GM18507 (cell line): ENCODE measurements at regions not wholly inside any gene's neighbourhood (a gene's known extent, or its start where the extent isn't known, plus 50 kb on each side); places are given as distances from the start of the nearest gene placed in this dataset.

Experiments
- DNase-seq: peaks from one replicate; pipeline ENCODE4 v3.0.0; 2011; ENCODE audit warnings: low read depth; ENCODE audit not compliant: insufficient read length; ENCODE audit errors: extremely low spot score
- FAIRE-seq: peaks from 2 replicates; lab custom pipeline; 2011; peaks lifted over from hg19 to GRCh38; lab: Jason Lieb, UNC

DNA sequence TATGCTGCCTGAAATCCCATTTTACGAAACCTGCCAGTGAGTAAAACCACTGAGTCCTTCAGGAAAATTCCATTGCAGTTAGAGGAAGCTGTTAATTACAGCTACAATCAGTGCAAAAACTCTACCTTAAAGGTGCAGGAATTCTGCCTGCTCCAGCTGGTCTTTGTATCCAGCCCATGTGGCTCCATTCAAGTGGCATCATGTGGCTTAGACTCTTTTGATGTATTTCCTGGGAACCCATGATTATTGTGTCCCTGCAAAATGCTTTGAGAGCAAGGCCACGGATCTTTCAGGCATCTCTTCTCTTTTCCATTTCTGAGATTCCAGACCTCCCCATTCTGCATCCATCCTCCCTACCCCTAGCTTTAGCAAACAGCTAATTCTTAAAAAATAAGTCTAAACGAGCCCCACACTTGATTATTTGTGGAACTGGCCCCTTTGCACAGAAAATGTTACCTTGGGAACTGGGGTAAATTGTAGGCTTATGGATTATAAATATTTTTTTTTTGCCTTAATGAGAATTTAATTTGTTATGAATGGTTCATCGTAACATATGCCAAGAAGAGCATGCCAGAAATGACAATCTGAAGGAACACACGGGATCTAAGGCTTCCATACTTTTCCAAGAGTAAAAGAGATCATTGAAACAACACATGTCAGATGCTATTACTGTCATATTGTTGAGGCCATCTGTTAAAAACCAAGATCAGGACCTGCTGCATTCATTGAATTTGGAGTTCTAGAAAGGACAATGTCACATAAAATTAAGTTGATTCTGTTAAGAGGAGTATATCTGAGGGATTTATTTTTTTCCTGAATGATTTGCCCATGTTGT, 144.6 kb downstream of the TPH2 start:
- FAIRE-seq, result no peak
- DNase-seq, result no peak

DNA sequence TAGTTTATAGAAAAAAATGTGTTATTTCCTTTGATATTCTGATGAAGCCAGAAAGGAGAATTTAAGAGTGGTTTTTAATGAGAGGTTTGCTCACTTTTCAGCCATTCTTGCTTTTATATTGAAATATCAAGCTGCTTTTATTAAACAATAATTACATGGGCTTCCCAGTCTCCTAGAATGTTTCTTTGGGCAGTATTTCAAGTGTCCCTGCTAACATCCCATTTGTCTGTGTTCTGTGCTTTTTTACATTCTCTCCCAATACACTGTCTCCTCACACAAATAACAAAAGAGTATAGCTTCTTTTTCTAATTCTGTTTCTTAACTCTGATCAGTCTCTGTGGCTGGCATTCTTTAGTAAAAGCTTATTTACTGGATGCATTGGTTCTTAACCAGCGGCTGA, 145.4 kb downstream of the TPH2 start:
- no peak for DNase-seq
- FAIRE-seq, result no peak

DNA sequence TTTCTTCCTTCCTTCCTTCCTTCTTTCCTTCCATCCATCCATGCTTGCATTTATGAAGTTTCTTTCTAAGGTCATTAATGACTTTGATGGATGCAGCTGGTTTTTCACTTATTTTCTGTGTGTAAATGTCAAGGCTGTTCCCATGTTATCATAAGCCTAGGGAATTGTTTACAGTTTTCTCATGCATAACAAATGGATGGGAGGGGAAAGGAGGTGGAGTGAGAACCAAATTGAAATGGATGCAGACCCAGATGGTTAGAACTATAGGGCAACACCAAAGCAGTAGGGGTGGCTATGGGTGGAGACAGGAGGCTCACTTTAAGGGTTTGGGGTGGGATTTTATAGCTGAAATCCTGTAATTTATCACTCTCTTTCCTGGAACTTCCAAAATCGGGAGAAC, 146.2 kb downstream of the TPH2 start:
- FAIRE-seq (no peak), DNase-seq (no peak)

DNA sequence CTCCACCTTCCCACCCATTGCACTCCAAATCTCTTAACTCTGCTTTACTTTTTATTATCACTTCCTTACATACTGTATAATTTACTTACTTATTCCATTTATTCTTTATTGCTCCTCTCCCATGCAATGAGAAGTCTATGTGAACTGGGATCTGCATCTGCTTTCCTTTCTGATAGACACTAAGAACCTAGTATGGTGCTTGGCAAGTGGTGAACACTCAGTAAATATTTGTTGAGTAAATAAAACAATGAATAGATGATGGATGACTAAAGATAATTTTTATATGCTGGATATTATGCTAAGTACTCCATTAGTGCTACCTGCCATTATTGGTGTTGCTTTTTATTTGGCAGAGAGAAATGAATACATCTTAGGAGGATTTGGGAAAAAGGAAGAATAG, 151.0 kb downstream of the TPH2 start:
- FAIRE-seq, result no peak
- no peak for DNase-seq

DNA sequence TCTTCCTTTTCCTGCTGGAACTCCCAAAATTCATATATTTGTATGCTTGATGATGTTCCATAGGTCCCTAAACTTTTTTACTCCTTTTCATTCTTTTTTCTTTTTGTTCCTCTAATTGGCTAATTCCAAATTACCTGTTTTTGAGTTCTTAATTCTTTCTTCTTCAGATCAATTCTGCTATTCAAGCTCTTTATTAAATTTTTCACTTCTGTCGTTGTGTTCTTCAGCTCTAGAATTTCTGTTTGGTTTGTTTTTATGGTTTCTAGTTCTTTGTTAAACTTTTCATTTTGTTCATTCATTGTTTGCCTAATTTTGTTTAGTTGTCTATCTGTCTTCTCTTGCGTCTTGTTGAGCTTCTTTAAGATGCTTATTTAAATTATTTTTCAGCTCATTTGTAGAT, 154.8 kb downstream of the TPH2 start:
- no peak for DNase-seq
- FAIRE-seq, result no peak

DNA sequence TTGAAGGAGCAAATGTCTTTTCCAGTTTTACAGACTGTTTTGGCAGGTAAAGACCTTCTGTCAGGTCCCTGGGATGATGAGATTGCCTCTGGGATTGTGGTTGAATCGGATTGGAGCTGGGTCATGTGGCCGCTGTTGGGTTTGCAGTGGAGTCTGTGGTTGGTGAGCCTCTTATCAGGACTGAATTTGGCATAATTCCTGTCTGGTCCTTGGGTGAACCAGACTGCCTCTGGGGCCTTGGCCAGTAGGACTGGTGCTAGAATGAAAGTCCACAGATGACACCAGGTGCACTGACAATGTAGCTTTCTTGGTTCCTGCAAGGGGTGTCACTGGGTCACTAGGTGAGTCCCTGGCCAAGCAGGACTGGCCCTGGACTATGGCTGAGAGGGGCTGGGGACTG, 155.3 kb downstream of the TPH2 start:
- no peak for FAIRE-seq
- no peak for DNase-seq

DNA sequence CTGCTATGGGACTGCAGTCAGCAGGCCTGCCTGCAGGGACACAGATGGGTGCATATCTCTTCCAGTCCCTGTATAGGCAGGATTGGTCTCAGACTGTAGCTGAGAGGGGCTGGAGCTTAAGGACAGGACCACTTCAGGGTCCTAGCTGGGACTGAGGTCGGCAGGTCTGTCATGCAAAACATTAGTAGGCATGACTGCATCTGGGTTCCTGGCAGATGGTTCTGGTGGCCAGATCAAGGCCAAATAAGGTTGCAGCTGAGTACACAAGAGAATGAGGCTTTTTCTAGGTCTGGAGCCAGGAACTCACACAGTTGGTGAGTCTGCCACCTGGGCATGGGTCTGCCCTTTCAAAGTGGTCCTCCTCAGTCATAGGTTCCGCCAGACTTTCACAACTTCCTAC, 155.8 kb downstream of the TPH2 start:
- FAIRE-seq (no peak), DNase-seq (no peak)

DNA sequence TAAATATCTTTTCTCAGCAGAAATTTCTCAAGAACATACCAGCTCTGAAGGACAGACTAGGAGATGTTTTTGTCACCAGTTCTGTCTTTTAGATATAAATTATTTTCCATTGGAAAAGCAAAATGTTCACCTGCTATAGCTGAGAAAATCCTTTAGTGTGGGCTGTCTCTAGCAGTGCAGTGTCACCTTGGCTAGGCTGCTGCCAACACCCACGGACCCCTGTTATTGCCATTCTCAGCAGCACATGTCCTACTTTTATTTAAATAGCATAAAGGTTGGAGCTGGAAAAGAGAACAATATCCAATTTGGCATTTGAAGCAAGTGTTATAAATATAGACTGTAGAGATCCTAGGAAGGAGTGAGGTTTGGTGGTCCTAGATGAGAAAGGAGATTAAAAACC, 156.4 kb downstream of the TPH2 start:
- no peak for FAIRE-seq
- DNase-seq, result no peak

DNA sequence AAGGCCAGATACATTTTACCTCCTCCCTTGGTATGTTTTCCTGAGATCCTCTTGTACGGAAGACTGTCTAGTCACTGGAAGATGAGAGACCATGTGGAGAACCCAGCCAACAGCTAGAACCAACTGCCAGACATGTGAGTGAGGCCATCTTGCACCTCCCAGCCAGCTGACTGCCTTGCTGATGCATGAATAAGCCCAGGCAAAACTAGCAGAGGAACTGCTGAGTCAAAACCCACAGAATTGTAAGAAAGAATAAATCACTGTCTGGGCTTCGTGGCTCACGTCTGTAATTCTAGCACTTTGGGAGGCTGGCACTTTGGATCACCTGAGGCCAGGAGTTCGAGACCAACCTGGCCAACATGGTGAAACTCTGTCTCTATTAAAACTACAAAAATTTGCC, 160.0 kb downstream of the TPH2 start:
- FAIRE-seq (no peak), DNase-seq (no peak)

DNA sequence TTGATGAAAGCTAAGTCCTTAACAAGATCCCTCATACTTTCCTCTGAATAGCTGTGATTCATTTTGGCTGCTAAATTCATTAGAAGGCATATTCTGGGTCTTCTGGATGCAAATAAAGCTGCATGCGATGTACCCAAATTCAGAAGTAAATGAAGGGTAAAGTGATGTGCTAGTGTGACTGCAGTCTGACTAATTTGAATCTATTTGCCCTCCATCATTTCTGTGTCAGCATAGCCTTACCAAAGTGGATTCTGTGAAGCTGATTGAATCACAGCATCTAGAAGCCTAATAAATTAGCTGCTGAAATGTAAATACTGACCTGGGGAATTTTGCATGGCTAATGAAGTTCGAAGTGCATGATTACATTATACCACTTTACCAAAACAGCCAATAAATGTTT, 162.2 kb downstream of the TPH2 start:
- FAIRE-seq (no peak), DNase-seq (no peak)

DNA sequence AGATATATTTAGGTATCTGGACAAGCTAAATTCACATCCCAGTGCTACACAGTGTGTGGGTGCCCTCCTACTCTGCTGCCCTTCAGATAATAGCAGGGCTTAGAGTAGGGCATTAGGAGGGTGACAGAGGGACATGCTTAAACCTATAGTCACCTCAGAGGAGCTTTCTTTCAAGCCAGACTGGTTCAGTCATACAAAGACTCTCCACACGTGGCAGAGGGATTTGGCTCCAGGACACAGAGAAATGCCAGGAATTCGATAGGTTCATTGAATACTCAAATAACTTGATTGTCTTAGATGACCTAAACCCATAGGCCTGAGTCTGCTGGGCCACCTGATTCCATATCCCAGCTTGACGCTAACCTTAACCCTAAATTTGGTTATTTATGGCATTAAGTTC, 163.5 kb downstream of the TPH2 start:
- FAIRE-seq, result no peak
- DNase-seq, result no peak

DNA sequence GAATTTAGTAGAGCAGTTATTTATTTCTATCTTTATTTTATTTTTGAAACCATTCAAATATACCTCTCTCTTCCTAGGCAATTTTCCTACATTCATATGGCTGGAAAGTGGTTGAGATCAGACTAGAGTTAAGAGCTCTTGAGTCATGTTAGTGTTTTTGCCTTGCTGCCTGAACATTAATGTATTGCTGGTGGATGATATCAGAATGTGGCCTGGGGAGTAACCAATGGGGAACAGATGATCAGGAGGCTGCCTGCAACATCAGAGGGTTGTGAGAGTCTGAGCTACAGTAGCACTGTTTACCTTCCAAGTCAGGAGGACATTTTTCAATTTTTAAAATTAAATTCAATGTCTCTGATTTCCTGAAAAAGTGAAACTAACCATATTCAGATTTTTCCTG, 166.3 kb upstream of the TRHDE start:
- FAIRE-seq, result no peak
- no peak for DNase-seq

DNA sequence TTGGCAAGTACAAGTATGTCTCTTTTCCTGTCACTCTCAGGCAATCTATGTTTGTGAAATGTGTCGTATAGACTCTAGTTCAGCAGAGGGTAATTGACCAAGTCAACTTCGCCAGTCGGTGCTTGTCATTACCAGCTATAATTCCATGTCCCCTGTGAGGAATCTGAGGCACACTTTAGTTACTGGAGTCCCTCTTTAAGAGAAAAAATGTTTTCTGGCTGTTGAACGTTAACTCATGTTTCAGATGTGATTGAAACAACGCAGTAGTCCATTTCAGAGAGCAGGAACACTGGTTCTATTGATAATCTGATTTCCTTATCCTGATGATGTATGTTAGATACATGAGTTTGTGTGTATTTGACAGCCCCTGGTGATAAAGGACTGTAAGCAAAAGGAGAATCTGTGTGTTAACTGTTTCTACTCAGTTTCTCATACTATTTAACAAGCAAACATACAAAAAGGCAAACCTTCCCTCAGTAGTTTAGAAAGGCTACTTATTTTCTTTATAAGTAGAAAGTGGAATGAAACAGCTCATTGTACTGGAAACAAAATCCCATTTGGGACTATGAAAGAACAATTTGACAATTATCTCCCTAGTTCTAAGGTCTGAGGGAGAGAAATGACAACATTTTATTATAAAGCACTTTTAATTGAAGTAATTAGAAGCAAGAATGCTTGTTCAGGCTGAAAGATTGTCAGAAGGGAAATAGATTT, 161.1 kb upstream of the TRHDE start:
- no peak for DNase-seq
- no peak for FAIRE-seq

DNA sequence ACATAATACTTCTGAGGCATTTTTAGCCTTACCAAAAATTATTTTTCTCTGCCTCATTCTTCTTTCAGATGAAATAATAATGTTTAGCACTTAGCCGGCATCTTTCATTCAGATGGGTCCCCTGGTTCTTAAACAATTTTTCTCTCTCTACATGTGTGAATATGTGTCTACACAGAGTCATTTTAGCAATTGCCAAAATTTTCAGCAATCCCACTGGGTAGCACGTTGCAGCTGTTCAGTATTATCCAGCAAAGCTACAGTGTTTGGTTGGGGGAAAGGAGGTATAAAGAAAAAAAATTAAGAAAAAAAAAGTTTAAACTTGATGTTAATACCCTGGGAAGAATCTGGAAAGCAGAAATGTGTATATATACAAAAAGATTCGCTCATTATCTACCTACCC, 160.5 kb upstream of the TRHDE start:
- FAIRE-seq, result no peak
- DNase-seq, result no peak

DNA sequence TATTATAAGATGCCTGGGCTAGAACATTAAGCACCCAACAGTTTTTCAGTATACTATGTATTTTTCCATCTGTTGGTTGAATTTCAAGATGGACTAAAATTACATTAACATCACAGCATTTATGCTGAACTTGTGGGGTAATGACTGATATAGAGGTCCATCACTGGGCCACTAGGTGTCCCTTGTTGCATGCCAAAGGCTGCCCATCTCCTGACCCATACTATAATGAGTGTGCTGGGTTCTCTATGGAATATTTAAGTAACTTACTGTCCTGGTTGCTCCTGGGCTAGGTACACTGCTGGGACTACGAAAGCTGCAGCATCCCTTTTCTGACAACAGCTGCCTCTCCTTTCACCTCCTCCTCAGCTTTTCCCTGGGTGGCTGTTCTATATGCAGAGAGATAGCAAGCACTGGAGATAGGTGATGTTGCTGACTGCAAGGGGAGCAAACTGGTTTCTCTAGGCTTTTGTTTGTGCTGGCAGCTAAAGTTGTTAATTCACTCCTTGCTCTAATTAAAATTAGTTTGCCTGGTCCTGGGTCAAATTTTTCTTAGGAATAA, 138.6 kb upstream of the TRHDE start:
- DNase-seq (no peak), FAIRE-seq (no peak)

DNA sequence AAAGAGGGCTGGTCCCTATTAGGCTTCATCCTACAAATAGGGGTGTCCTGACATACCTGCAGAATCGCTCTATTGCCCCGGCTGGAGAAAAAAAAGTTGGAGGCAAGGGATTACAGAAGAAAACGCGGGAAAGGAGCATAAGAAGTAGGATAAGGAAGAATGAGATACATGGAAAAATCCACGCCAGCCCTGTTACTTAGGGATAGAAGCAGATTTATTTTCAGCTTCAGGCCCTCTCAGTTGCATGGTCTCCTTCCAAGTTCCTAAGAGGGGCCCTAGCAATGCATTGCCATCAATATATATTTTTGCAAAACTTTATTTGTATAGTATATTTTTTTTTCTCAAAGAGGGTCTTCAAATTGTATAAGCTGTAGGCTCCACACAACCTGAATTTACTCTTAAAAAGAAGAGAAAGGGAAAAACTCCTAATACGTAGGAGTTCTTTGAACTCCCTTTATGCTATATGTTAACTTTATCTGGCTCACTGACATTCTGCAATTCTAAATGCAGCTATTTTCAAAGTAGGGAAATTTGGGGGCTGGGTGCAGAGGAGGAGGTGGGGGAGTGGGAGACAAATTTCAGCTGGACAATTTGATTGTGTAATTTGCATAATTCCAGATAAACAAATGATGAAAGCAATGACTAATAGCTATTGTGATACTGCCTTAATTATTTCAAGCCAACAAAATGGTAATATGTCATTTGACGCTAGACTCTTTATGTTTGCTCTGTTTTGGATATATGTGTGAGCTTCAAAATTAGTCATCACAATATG, 137.7 kb upstream of the TRHDE start:
- FAIRE-seq, result no peak
- DNase-seq, result no peak

DNA sequence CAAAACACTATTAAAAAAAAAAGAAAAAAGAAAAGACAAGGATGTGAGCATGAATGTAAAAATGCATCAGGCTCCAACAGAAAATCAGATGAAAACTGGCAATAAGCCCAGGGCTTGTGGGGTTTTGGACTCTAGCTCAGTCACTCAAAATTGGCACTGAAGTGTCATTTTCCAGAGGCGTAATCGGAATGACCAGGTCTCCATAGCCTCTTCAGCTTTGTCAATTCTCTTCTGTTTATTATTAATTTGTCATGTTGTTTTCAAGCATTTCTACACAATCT, 137.2 kb upstream of the TRHDE start:
- no peak for DNase-seq
- FAIRE-seq, result no peak

DNA sequence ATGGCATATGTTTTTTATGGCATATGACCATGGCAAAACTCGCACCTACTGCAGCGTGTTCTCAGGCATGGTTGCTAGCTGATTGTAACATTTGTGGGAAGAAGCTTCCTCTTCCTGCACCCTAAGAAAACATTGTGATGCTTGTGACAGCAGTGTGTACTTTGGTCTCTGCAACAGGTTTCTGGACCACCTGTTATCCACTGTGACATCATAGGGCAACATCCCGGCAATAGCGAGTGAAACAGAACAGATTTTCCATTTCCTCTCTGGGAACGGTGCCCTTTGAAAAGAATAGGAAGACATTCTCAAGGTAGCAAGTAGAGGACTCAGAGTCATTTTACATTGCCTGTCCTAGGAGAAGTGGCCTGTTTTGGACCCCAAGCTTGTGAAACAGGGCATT, 135.4 kb upstream of the TRHDE start:
- FAIRE-seq (no peak), DNase-seq (no peak)

DNA sequence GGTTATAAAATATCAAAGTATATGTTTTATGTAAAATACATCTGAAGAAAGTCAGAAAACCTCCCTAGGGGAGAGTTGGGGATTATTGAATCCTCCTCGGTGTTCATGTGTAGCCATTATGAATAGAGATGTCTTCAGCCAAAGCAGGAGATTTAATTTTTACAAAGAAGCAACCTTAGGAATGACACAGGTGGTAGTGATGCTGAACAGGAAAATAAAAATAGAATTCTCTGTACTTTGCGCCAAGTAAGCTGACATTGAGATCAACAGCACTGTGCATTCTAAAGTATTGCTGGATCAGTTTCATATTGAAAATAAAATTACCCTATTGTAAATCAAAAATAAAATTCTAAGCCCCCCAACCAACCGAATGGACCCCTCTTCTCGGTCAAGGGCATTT, 132.8 kb upstream of the TRHDE start:
- no peak for DNase-seq
- no peak for FAIRE-seq

DNA sequence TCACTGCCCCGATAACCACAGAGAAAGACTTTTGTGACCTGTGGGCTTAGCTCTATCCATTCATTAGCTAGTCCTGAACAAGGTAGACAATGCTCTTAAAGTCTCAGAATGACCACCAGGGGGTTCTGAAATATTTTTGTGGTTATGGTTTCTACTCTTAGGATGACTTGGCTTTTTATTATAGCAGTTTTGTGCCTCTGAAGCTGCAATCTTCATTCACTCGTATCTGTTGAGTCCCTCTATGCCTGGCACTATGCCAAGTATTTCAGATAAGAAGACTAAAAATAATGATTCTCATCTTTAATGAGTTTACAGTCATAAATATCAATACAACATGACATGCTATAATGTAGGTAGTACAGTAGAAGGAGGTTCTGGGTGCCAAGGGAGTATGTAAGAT, 130.8 kb upstream of the TRHDE start:
- no peak for FAIRE-seq
- DNase-seq, result peak; percentile 1

DNA sequence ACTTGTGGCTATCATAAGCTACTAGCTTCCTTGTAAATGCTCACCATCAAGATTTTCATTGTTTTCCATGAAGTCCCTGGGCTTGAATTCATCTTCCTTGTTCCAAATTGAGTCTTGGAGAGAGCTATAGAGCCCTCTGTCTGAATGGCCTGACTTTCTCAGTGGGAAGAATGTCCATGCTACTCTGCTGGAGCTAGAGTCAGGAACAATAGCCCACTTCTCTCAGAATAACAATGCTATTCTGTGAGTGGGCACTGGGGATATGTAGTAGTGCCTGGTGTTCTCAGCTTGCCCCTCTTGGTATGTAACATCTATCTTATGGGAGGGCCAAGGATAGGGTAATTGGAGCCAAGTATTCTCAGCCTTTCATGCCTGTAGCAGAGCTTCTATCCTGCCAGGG, 127.6 kb upstream of the TRHDE start:
- DNase-seq (no peak), FAIRE-seq (no peak)
